H1 (cell line): ENCODE measurements at regions not wholly inside any gene's neighbourhood (a gene's known extent, or its start where the extent isn't known, plus 50 kb on each side); places are given as distances from the start of the nearest gene placed in this dataset.

Experiments
- BCL11A ChIP-seq, 2 experiments: IDR thresholded peaks; one replicate each; pipeline ENCODE4 v1.6.1; 2011; ENCODE audit warnings: low read depth in 2 of 2, low read length in 2 of 2, mild to moderate bottlenecking in 2 of 2
- JUN ChIP-seq: IDR thresholded peaks from 2 replicates; pipeline ENCODE4 v1.6.1; 2011; ENCODE audit warnings: low read depth, mild to moderate bottlenecking, improper control_type of control experiment, low read length

DNA sequence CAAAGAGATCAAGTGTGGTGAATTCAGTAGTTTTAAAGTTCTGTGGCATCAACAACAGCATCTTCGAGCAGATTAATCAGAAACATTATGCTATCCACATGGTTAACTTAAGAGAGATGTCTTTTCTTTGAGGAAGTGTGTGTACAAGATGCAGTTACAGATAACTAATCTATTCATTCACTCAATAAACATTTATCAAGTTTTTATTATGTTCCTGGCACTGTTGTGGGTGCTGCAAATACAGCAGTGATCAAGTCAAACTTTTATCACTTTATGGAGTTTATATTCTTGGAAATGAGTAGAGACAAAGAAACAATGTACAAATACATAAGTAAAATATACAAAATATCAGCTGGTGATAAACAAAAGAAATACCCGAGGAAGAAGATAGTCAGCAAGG, 66.4 kb downstream of the ATOH1 start (continued):
- TF ChIP-seq JUN (no peak), BCL11A (IDR thresholded peaks at IDR 0.05; ENCODE audit: low read depth in 2 of 2, low read length in 2 of 2) (no peak)
